ENCODE measurements at regions not wholly inside any gene's neighbourhood (a gene's known extent, or its start where the extent isn't known, plus 50 kb on each side); places are given as distances from the start of the nearest gene placed in this dataset.
"Not testable (repeated sequence)": the region's sequence is repeated elsewhere in the genome, so short reads cannot be mapped to it uniquely, and the experiment has no call there.

DNA sequence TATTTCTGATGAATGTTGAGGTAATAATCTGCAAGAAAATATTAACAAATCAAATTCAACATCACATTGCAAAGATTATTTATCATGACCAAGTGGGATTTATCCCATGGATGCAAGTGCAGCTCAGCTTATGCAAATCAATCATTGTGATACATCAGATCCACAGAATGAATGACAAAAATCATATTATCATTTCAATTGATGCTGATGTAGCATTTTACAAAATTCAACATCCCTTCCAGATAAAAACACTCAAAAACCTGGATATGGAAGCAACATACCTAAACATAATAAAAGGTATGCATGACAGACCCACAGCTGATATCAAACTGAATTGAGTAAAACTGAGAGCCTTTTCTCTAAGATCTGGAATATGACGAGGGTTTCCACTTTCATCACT, 1915.4 kb downstream of the ARAP2 start:
- no peak overlapping the region for H3K4me2 ChIP-seq (ENCODE audit: low read length)
- no peaks in the 10 kb centered on the region for H3K4me1 ChIP-seq
- H3K4me3 ChIP-seq (ENCODE audit: low read depth, low read length) = no peak overlapping the region
- H2AFZ ChIP-seq = no peak overlapping the region
- no peaks in the 10 kb centered on the region for H3K9me3 ChIP-seq (ENCODE audit: control insufficient read depth, low read length)
- no peaks in the 10 kb centered on the region for H3K27me3 ChIP-seq (ENCODE audit: control insufficient read depth, insufficient read depth, low read length)
- no peak overlapping the region for H3K27ac ChIP-seq
- no peaks in the 10 kb centered on the region for H3K36me3 ChIP-seq (ENCODE audit: control insufficient read depth, insufficient read depth, low read length)
- no peaks in the 10 kb centered on the region for H3K79me2 ChIP-seq
- no peak overlapping the region for H3K9ac ChIP-seq
- TF ChIP-seq, protein P1, sequence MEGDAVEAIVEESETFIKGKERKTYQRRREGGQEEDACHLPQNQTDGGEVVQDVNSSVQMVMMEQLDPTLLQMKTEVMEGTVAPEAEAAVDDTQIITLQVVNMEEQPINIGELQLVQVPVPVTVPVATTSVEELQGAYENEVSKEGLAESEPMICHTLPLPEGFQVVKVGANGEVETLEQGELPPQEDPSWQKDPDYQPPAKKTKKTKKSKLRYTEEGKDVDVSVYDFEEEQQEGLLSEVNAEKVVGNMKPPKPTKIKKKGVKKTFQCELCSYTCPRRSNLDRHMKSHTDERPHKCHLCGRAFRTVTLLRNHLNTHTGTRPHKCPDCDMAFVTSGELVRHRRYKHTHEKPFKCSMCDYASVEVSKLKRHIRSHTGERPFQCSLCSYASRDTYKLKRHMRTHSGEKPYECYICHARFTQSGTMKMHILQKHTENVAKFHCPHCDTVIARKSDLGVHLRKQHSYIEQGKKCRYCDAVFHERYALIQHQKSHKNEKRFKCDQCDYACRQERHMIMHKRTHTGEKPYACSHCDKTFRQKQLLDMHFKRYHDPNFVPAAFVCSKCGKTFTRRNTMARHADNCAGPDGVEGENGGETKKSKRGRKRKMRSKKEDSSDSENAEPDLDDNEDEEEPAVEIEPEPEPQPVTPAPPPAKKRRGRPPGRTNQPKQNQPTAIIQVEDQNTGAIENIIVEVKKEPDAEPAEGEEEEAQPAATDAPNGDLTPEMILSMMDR (IDR thresholded peaks at IDR 0.05) = no peak

DNA sequence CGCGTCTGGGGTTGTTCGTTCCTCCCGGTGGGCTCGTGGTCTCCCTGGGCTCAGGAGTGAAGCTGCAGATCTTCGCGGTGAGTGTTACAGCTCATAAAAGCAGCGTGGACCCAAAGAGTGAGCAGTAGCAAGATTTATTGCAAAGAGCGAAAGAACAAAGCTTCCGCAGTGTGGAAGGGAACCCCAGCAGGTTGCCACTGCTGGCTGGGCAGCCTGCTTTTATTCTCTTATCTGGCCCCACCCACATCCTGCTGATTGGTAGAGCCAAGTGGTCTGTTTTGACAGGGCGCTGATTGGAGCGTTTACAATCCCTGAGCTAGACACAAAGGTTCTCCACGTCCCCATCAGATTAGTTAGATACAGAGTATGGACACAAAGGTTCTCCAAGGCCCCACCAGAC, 1909.2 kb downstream of the ARAP2 start:
- H3K4me2 ChIP-seq (ENCODE audit: low read length); H3K36me3 ChIP-seq (ENCODE audit: control insufficient read depth, insufficient read depth, low read length); H3K27ac ChIP-seq; H3K9ac ChIP-seq; H3K4me3 ChIP-seq (ENCODE audit: low read depth, low read length); H3K4me1 ChIP-seq; H2AFZ ChIP-seq; H3K27me3 ChIP-seq (ENCODE audit: control insufficient read depth, insufficient read depth, low read length); H3K9me3 ChIP-seq (ENCODE audit: control insufficient read depth, low read length); H3K79me2 ChIP-seq: not testable (repeated sequence)

DNA sequence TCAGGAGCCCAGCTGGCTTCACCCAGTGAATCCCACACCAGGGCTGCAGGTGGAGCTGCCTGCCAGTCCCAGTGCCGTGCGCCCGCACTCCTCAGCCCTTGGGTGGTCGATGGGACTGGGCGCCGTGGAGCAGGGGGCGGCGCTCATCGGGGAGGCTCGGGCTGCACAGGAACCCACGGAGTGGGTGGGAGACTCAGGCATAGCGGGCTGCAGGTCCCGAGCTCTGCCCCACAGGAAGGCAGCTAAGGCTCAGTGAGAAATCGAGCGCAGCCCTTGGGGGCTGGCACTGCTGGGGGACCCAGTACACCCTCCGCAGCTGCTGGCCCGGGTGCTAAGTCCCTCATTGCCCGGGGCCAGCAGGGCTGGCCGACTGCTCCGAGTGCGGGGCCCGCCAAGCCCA, 1908.8 kb downstream of the ARAP2 start:
- H3K79me2 ChIP-seq; H3K27me3 ChIP-seq (ENCODE audit: control insufficient read depth, insufficient read depth, low read length); H2AFZ ChIP-seq; H3K4me2 ChIP-seq (ENCODE audit: low read length); H3K27ac ChIP-seq; H3K9me3 ChIP-seq (ENCODE audit: control insufficient read depth, low read length); H3K4me1 ChIP-seq; H3K36me3 ChIP-seq (ENCODE audit: control insufficient read depth, insufficient read depth, low read length); H3K9ac ChIP-seq; H3K4me3 ChIP-seq (ENCODE audit: low read depth, low read length): not testable (repeated sequence)

DNA sequence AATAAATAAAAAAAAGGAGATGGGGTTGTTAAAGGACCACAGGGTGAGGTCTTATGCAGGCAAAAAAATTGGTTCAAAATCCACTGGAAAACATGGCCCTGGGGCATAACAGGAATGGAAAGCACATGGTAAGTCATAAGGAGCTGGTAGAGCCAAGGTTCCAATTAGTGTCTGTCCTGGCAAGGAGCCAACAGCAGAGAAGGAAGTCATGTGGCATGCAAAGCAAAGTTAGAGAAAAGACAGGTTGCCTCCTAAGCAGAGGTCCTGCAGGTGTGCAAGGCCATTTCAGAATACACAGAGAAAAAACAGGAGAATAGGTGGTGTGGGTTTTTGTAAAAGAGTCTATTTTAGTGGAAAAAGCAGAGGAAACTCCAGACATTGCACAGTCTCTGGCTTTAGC, 1881.7 kb downstream of the ARAP2 start:
- H3K9me3 ChIP-seq (ENCODE audit: control insufficient read depth, low read length) = no peaks in the 10 kb centered on the region
- H2AFZ ChIP-seq = no peak overlapping the region
- H3K9ac ChIP-seq = no peak overlapping the region
- H3K79me2 ChIP-seq = no peaks in the 10 kb centered on the region
- H3K4me2 ChIP-seq (ENCODE audit: low read length) = no peak overlapping the region
- no peak overlapping the region for H3K27ac ChIP-seq
- H3K27me3 ChIP-seq (ENCODE audit: control insufficient read depth, insufficient read depth, low read length) = no peaks in the 10 kb centered on the region
- no peak overlapping the region for H3K4me3 ChIP-seq (ENCODE audit: low read depth, low read length)
- TF ChIP-seq, protein P1 (IDR thresholded peaks at IDR 0.05) = no peak
- no peaks in the 10 kb centered on the region for H3K4me1 ChIP-seq
- no peaks in the 10 kb centered on the region for H3K36me3 ChIP-seq (ENCODE audit: control insufficient read depth, insufficient read depth, low read length)

DNA sequence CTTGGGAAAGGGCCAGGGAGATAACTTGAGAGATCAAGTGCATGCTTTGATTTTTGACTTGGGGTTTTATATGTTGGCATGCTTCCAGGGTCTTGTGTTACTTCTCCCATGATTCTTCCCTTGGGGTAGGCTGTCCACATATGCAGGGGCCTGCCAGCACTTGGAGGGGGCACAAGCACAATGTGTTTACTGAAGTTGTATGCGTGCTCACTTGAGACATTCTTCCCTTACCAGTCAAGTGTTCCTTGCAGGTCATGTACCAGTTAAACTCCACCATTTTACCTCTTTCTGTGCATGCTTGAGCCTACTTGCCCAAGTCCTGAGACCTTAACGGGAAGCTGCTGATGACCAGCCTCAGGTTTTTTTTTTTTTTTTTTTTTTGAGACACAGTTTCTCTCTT, 1880.5 kb downstream of the ARAP2 start:
- Histone ChIP-seq H3K79me2 (no peaks in the 10 kb centered on the region), H3K9me3 (ENCODE audit: control insufficient read depth, low read length) (no peaks in the 10 kb centered on the region), H3K27me3 (ENCODE audit: control insufficient read depth, insufficient read depth, low read length) (no peaks in the 10 kb centered on the region), H3K27ac (no peak overlapping the region), H3K4me3 (ENCODE audit: low read depth, low read length) (no peak overlapping the region), H3K36me3 (ENCODE audit: control insufficient read depth, insufficient read depth, low read length) (no peaks in the 10 kb centered on the region), H3K4me2 (ENCODE audit: low read length) (no peak overlapping the region), H3K4me1 (no peaks in the 10 kb centered on the region), H3K9ac (no peak overlapping the region), H2AFZ (no peak overlapping the region)
- TF ChIP-seq, protein P1 (IDR thresholded peaks at IDR 0.05) = no peak

DNA sequence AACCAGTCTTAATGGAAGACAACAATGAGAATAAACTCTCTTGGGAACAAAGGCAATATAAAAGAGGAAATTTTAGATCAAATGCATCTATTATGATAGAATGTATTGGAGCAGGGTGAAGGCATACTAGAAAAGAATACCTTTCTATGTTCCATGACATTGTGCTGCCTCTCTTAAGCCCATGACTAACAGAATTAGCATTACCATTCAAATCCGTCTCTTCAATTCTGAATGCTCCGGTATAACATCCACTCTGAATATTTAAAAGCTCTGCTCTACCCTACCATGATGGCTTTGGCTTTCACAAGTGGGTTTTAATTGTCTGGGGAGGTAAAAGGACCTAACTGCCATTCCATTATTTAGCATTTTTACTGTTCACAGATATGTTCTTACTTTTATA, 1878.4 kb downstream of the ARAP2 start:
- no peaks in the 10 kb centered on the region for H3K9me3 ChIP-seq (ENCODE audit: control insufficient read depth, low read length)

More for the DNA sequence above, 1878.4 kb downstream of the ARAP2 start:
- Histone ChIP-seq H3K27me3 (ENCODE audit: control insufficient read depth, insufficient read depth, low read length) (no peaks in the 10 kb centered on the region), H3K9ac (no peak overlapping the region), H3K27ac (no peak overlapping the region), H3K36me3 (ENCODE audit: control insufficient read depth, insufficient read depth, low read length) (no peaks in the 10 kb centered on the region), H3K4me3 (ENCODE audit: low read depth, low read length) (no peak overlapping the region), H2AFZ (no peak overlapping the region), H3K79me2 (no peaks in the 10 kb centered on the region), H3K4me2 (ENCODE audit: low read length) (no peak overlapping the region), H3K4me1 (no peaks in the 10 kb centered on the region)
- TF ChIP-seq, protein P1 (IDR thresholded peaks at IDR 0.05) = no peak
